GM10266 (cell line): ENCODE measurements at regions not wholly inside any gene's neighbourhood (a gene's known extent, or its start where the extent isn't known, plus 50 kb on each side); places are given as distances from the start of the nearest gene placed in this dataset.
"Not testable (repeated sequence)": the region's sequence is repeated elsewhere in the genome, so short reads cannot be mapped to it uniquely, and the experiment has no call there.

ENCODE experiments used
- DNase-seq: peaks from one replicate; pipeline ENCODE4 v3.0.0; 2012; ENCODE audit errors: extremely low spot score
- TF ChIP-seq, protein P1 (sequence below): IDR thresholded peaks from 2 replicates; pipeline ENCODE4 v1.5.1; 2012; ENCODE audit warnings: mild to moderate bottlenecking, low read depth; ENCODE audit not compliant: control insufficient read depth, insufficient read depth; ENCODE audit errors: missing control alignments

DNA sequence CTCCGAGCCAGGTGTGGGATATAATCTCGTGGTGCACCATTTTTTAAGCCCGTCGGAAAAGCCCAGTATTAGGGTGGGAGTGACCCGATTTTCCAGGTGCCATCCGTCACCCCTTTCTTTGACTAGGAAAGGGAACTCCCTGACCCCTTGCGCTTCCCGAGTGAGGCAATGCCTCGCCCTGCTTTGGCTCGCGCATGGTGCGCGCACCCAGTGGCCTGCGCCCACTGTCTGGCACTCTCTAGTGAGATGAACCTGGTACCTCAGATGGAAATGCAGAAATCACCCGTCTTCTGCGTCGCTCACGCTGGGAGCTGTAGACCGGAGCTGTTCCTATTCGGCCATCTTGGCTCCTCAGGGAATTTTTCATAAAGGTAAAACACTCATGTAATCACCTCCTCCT lies 63.9 kb downstream of the RWDD3 start:
- DNase-seq, result not testable (repeated sequence)

DNA sequence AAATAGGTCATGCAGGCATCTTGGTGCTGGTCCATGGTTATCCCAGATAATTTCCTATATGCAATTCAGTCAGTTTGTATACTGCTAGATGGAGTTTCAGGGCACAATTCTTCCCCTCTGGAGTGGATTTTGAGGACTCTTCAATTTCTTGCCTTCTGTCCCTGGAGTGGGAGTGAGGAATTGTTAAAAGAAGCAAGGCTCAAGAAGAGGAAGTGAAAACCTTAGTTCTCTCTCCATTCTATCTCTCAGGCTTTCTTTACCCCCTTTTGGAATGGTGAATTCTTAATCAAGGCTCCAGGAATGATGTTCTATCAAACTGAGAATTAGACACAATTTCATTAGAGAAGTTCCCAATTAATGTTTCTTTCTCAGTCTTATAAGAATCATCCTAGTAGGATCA lies 67.1 kb downstream of the RWDD3 start:
- no peak for DNase-seq
- TF ChIP-seq, protein P1, sequence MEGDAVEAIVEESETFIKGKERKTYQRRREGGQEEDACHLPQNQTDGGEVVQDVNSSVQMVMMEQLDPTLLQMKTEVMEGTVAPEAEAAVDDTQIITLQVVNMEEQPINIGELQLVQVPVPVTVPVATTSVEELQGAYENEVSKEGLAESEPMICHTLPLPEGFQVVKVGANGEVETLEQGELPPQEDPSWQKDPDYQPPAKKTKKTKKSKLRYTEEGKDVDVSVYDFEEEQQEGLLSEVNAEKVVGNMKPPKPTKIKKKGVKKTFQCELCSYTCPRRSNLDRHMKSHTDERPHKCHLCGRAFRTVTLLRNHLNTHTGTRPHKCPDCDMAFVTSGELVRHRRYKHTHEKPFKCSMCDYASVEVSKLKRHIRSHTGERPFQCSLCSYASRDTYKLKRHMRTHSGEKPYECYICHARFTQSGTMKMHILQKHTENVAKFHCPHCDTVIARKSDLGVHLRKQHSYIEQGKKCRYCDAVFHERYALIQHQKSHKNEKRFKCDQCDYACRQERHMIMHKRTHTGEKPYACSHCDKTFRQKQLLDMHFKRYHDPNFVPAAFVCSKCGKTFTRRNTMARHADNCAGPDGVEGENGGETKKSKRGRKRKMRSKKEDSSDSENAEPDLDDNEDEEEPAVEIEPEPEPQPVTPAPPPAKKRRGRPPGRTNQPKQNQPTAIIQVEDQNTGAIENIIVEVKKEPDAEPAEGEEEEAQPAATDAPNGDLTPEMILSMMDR, result no peak

DNA sequence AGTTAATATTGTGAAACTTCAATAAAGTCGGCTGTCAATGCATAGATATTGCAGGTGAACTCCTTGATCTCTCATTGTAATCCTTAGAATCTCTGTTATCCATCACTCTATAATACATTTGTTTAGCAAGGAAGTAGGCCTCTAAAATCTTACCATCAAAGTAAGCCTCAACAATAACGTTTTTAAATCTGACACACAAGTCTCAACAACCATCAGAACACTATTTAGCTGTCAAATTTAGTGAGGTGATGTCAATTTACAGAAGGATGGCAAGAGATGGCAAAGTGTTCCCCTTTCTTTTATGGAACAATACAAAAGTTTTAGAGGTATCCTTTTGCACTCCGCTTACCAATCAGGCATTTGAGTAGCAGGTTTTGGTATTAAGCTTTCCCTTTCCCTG lies 67.6 kb downstream of the RWDD3 start:
- TF ChIP-seq, protein P1, result no peak
- DNase-seq, result no peak

DNA sequence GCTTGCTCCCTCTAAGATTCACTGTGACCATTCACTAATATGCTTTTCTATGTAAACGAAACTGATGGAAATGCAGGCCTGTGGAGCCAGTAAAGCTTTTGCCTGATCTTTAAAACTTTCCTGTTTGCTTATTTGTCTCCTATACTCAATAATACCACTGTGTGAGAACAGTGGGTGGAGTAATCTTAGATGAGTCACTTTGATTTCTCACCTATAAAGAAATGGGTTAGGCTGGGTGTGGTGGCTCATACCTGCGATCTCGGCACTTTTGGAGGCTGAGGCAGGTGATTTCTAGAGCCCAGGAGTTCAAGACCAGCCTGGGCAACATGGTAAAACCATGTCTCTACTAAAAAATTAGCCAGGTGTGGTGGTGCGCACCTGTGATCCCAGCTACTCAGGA lies 70.8 kb downstream of the RWDD3 start:
- DNase-seq, result no peak
- TF ChIP-seq, protein P1, result no peak

DNA sequence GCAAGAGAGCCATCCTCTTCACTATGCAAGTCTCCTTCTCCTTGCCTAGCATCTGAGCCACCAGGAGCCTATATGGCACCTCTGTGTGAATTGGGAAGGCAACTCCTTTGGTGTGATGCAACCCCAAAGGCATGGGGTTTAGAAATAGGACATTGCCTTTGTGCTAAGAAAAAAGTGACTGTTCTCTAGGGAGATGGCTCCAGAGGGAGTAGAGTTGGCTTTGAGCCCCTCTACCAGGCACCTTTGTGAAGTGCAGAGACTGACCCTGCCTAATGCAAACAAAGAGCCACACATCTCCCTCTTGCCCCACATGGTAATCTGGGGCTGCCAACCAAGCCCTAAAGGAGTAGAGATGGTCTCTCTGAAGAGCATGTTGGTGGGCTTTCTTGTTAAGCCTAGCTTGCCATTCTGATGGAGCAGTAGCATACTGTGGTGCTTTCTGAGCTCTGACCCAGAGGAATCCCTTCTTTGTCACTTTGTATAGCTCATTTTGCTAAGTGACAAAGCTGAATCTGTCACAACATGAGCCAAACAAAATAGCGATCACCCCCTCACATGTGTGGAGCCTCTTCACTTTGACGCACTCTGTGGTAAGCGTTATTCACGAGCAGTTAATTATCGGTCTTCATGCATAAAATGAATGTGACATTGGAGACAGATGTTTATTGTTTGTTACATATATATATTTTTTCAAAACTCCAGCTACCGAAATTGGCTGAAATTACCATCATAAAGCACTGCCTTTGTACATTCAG lies 74.4 kb downstream of the RWDD3 start:
- DNase-seq, result no peak
- TF ChIP-seq, protein P1, result no peak

DNA sequence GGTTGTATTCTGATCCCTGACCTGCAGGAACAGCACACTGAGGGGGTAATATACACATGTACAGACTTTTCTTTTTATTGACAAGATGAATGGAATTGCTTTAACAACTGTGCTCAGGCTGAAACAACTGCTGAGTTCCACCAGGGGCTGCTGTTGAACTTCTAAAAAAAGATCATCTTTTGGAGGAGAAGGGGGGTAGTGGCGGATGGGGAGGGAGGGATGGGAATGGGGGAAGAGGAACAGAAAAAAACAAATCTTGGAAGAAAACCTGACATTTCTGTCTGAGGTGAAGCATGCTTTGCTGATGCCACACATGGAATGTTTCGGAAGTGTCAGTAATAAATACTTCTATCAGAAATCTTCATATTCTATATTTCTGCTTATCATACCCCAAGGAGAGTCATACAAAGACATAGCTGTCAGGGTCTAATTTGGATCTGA lies 75.0 kb downstream of the RWDD3 start:
- TF ChIP-seq, protein P1, result peak; percentile 24
- DNase-seq, result no peak

DNA sequence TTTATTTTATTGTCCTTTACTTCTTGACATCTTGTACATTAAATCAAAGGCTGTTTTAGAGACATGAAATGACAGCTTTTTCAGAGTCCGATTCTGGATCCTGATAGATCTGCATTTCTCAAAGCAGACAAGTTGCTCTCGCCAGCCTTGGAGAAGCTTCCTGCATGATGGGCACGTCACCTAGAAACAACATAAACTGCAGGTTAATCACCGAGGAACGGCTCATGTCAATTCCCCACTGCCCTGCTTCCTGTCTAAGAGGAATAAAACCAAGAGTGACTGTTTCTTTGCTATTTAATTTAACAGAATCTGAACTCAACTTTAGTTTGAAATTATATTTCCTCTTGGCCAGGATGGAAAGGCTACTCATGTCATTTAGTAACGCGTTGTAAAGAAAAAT lies 77.0 kb downstream of the RWDD3 start:
- DNase-seq, result no peak
- TF ChIP-seq, protein P1, result no peak

DNA sequence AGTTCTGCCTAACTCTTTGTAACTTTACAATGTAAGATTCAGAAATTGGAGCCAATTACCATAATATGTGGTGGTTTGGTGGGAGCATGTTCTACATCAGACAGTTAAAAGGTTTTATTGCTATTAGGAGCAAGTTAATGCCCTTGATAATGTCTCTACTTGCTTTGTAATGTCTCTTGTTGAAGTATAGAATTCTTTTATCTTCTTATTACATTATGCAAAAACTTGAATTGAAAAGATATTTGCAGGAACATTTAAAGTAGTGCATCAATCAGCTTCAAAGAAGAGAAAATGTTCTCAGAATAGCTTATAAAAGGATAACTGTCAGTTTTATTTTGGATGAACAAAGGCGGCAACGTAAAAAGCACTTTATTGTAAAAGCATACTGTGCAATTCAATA lies 77.8 kb downstream of the RWDD3 start:
- DNase-seq, result no peak
- TF ChIP-seq, protein P1, result no peak
